Endometrial microvascular endothelial cells (primary cell): ENCODE measurements at regions not wholly inside any gene's neighbourhood (a gene's known extent, or its start where the extent isn't known, plus 50 kb on each side); places are given as distances from the start of the nearest gene placed in this dataset.

Experiments used
- in situ Hi-C: cut with HindIII; loops from 2 replicates; pipeline ENCODE4 v1.10.0; 2017; ENCODE audit warnings: low sequenced_read_pairs, low pct_unique_long_range_greater_than_20kb; ENCODE audit errors: inconsistent ontology term

- in situ Hi-C loops, result no loop called here
These were observed 64.2 kb downstream of the GJA1 start for GRCh38 chr6:121499666-121500065.

DNA sequence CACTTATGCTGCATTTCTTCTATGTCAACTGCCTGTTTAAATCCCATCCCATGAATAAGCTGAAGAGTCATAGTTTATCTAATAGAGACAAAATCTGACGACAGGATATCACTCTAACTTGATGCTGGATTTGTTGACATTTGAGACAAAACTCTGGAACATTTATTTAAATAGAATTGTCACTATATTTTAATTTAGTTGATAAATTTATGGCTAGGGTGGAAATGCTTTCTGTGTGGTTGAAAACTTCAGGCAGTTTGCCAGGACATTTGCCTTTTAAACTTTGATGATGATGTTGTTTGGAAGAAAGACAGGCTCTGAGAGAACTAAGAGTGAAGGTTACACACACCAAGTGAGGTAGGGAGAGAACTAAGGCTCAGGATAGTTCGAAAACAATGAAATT, 68.1 kb downstream of the GJA1 start:
- in situ Hi-C loops, result no loop called here

GRCh38 chr6:121504227-121504626, 68.8 kb downstream of the GJA1 start:
- in situ Hi-C loops, result no loop called here

- in situ Hi-C loops, result no loop called here
These were observed 69.8 kb downstream of the GJA1 start for GRCh38 chr6:121505284-121505683.

GRCh38 chr6:121506761-121507754, 71.6 kb downstream of the GJA1 start:
- in situ Hi-C loops, result no loop called here

DNA sequence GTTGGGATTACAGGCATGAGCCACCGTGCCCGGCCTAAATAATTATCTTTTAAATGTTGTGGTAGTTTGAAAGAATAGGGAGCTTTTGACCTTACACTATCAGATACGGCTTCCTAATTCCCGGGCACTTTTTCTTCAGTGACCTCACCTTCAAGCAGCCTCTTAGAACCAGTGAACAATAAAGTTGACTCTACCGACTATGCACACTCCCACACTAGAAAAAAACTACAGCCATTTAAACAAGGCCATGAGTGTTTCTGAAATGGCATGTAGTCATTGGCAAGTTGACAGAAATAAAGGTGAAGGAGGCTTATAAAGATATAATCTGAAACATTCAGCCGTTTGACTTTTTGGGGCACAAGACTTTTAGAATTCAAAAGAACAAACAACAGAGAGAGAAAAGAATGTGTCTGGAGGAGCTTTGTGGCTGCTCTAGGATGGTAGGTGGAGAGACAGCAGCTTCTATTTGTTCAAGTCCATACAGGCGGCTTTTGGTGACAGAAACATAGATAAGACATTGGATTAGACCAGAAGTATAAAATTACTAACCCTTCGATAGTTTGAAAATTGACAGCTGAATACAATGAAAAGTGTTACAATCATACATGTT, 75.2 kb downstream of the GJA1 start:
- in situ Hi-C loops, result no loop called here

- in situ Hi-C loops, result no loop called here
These were observed 80.3 kb downstream of the GJA1 start for GRCh38 chr6:121515630-121516265.

GRCh38 chr6:121516331-121516730, 80.9 kb downstream of the GJA1 start:
- in situ Hi-C loops, result no loop called here

GRCh38 chr6:121520337-121521163, 85.1 kb downstream of the GJA1 start:
- in situ Hi-C loops, result no loop called here

- in situ Hi-C loops, result no loop called here
These were observed 85.7 kb downstream of the GJA1 start for GRCh38 chr6:121521164-121521555.

- in situ Hi-C loops, result no loop called here
These were observed 86.8 kb downstream of the GJA1 start for GRCh38 chr6:121522265-121522664.

- in situ Hi-C loops, result no loop called here
These were observed 87.4 kb downstream of the GJA1 start for GRCh38 chr6:121522771-121523386.

DNA sequence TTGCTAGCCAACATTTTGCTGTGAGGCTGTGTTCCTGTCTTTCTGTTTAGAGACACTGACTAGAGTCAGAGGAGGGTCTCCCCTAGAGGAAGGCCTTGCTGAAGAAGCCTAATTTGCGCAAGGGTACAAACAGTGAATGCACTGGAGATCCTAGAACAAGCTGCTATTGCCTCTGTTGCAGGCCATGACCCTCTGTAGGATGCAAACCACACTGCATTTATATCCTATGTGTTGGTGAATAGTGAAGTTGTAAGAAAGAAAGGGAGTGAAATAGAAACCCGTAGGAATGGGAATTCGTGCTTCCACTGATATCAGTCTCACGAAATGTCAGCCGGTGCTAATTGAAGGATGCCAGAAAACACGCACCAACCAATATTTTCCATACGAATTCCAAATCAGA, 88.2 kb downstream of the GJA1 start:
- in situ Hi-C loops, result no loop called here

DNA sequence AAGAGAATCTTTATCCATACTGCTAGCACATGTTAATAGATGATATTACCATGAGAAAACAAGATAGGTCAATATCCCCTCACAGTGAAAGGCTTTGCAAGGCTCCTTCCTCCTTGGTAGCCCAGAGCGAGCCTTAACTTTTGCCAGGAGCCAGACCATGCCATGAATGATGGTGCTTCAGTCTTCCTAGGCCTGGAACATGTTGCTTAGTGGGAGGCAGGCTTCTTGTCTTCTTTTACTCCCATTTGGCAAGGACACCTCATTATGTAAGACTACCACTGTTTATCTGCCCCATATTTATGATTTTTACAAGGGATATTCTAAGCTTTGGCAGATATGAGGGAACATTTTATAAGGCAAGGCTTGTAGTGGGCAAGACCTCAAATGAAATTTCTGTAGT, 90.8 kb downstream of the GJA1 start:
- in situ Hi-C loops, result no loop called here

DNA sequence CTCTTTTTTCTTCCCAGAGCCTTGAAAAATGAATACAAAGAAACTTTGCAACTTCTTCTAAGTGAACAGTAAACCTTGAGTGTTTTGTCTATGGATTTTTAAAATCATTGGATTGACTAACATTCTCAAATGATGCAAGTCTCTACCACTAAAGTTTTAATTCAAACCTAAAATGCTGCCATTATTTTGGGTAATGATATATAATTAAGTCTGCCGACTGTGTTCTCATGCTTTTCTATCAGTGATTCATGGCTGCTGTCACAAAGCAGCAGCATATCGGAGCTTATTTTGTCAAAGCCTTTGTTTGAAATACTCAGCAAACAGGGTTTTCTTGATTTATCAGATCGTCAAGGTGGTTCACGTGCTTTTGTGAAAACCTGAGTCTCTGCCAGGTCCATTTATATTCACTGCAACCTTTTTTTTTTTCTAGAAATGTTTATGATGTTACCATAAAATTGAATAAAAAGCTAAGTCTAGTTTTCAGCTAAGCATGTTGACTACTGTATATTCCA, 96.3 kb downstream of the GJA1 start:
- in situ Hi-C loops, result no loop called here

- in situ Hi-C loops, result no loop called here
These were observed 97.9 kb downstream of the GJA1 start for GRCh38 chr6:121533321-121533841.

GRCh38 chr6:121535777-121536176, 100.3 kb downstream of the GJA1 start:
- in situ Hi-C loops, result no loop called here

DNA sequence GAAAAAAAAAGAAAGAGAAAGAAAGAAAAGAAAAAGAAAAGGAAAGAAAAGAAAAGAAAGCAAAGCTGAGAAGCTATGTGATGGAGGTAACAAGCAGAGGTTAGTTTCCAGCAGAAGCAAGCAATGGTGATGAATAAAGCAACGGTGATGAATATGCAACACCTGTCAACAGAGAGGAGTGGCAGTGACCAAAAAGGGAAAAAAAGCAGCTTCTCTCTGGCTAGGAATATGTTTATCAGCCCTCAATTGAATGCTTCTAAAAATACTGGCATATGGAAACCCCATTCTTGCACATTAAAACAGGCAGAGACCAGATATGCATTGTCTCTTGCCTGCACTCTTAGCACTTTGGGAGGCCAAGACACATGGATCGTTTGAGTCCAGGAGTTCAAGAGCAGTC, 100.9 kb downstream of the GJA1 start:
- in situ Hi-C loops, result no loop called here
